Muscle of leg (tissue), 3 donors: ENCODE measurements at regions not wholly inside any gene's neighbourhood (a gene's known extent, or its start where the extent isn't known, plus 50 kb on each side); places are given as distances from the start of the nearest gene placed in this dataset.
A peak's percentile ranks its signal among the peaks of the same experiment; 100 is the strongest.

Experiments used
- DNase-seq: peaks from one replicate; pipeline ENCODE4 v3.0.0; 2013
- H3K27ac ChIP-seq: one replicate; pipeline ENCODE4 v1.5.1; 2013; ENCODE audit warnings: mild to moderate bottlenecking, low read length, control low read depth
- H3K27me3 ChIP-seq: one replicate; pipeline ENCODE4 v1.6.1; 2013; ENCODE audit warnings: low read length; ENCODE audit not compliant: control insufficient read depth, insufficient read depth
- H3K36me3 ChIP-seq: one replicate; pipeline ENCODE4 v1.6.1; 2013; ENCODE audit warnings: low read length; ENCODE audit not compliant: control insufficient read depth, insufficient read depth
- H3K4me1 ChIP-seq: one replicate; pipeline ENCODE4 v1.6.1; 2013; ENCODE audit warnings: low read length; ENCODE audit not compliant: control insufficient read depth, insufficient read depth
- H3K4me3 ChIP-seq: one replicate; pipeline ENCODE4 v1.5.1; 2013; ENCODE audit warnings: low read length, control low read depth
- H3K9me3 ChIP-seq: replicated peaks from 2 replicates; pipeline ENCODE4 v1.6.1; 2013; ENCODE audit warnings: low read depth, low read length; ENCODE audit not compliant: control insufficient read depth
- WGBS: methylation state at CpG from one replicate; pipeline ENCODE4 v1.1.5; 2013; ENCODE audit warnings: missing lambda C conversion rate; ENCODE audit not compliant: insufficient coverage; 5-methylcytosine and 5-hydroxymethylcytosine counted together

DNA sequence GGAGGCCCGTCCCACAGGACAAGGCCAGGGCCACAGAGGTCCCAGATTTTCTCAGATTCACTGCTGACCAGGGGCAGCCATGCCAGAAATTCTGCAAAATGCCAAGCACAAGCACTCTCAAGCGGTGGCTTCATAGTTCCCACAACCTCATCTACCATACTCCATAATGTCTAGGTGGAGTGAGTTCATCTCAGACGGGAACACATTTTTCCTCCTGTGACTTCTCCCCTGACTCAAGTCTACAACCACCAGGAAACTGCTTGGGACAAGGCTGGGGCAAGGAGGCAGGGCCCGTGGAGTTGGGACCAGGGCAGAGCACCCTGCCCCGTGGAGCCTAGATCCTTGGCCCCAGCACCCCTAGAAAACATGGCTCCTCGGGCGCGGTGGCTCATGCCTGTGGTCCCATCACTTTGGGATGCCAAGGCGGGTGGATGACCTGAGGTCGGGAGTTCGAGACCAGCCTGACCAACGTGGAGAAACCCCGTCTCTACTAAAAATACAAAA lies 150.7 kb upstream of the HAAO start:
- Histone ChIP-seq H3K9me3 (no peaks in the 10 kb centered on the region), H3K36me3 (no peaks in the 10 kb centered on the region), H3K27me3 (no peaks in the 10 kb centered on the region), H3K4me1 (peaks cover 41% of the 10 kb centered on the region), H3K4me3 (no peak overlapping the region), H3K27ac (peak overlapping the region; percentile 6)
- WGBS: 94% methylated on average over 7 of the region's 13 CpGs
- DNase-seq: no peak

DNA sequence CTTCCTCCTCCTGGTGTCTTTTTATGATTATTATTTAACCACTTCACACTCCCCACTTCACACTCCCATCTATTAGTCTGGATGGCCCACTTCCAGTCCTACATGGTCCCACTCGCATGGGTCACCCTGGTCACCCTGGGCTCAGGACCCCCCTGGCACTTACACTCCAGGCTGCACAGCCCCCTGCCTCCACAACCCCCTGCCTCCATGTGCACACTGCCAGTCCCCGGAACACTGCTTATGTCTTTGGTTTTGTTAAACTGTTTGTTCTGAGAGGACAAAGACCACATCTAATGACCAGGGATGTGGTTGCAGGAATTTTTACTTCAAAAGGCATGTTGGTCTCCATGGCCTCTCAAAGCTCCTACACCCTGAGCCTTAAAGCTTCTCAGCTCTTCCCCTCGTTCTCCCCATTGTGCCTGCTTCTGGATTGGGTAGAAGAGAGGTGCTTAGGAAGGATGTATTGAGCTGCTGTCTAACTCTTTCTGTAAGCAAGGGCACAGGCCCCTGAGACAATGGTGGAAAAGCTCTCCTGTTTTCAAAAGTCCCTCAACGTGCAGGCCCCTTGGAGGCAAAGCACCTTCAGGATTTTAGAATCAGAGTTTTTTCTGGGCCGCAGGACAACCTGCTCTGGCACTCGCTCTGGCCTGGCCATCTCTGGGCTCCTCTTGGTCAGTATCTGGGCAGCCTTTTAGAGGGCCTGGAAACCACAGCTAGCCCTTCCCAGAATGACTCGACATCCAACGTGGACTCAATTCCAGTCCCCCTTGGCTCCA lies 150.0 kb upstream of the HAAO start:
- Histone ChIP-seq H3K4me1 (peaks cover 42% of the 10 kb centered on the region), H3K9me3 (no peaks in the 10 kb centered on the region), H3K27ac (peak overlapping the region; percentile 65), H3K4me3 (no peak overlapping the region), H3K27me3 (no peaks in the 10 kb centered on the region), H3K36me3 (no peaks in the 10 kb centered on the region)
- DNase-seq: no peak
- WGBS: 89% methylated on average over 5 of the region's 8 CpGs

DNA sequence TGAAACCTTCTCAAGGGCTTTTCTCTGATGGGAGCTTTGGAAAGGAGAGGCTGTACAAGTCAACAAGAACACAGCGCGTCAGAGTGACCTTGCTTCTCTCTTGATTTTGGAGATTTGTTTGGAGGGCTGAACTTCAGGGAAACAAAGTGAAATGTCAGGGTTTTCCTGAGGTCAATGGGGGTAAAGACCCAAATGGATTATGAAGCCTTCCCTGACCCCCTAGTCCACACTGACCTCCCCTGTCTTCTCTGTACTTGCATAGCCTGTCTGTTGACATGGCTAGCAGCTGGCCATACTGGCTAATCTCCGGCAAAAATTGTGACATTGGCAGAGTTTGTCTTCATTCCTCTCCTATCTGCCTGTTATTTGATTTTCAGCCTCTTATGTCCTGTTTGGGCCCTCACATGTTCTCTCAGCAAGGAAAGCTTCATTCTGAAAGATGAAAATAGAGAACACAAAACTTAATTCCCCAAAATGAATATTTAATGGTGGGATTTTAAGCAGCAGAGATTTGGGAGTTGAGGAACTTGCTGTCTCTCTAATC lies 149.3 kb upstream of the HAAO start:
- 92% methylated on average over 2 of the region's 3 CpGs for WGBS
- DNase-seq: peak; percentile 75
- H3K4me1 ChIP-seq: peaks cover 42% of the 10 kb centered on the region

DNA sequence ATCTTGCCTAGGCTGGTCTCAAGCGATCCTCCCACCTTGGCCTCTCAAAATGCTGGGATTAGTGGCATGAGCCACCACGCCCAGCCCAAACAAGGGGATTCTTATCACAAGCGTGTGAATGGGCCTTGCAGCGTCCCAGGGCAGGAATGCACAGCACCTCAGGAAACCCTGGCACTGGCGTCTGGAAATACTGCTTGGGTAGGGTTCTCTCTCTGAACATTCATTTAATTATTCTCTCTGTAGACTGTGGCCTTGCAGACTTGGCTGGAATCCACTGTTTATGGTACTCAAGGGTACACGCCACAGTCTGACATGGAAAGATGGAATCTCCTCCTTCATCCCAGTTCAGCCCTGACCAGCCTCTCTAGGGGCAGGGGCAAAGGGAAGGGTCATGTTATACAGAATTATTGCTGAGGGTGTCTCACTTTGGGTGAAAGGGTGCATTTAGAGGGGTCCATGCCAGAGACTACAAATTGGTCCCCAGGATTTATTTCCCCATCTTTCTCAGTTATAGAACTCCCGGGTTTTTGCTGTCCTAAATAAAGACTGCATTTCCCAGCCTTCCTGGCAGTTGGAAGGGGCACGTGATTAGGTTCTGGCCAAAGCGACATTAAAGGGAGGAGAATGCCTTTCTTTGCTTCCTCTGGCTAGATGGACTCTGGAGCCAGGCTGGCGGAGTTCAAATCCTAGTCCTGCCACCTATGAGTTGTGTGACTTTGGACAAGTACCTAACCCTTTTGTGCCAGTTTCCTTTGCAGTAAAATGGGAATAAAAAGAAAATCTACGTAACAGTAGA lies 147.2 kb upstream of the HAAO start:
- no peaks in the 10 kb centered on the region for H3K36me3 ChIP-seq
- no peak overlapping the region for H3K4me3 ChIP-seq
- no peak overlapping the region for H3K27ac ChIP-seq
- DNase-seq: no peak
- H3K4me1 ChIP-seq: peaks cover 52% of the 10 kb centered on the region
- H3K9me3 ChIP-seq: no peaks in the 10 kb centered on the region
- no peaks in the 10 kb centered on the region for H3K27me3 ChIP-seq
- 76% methylated on average over 4 of the region's 11 CpGs for WGBS

More for the DNA sequence above, 149.3 kb upstream of the HAAO start:
- Histone ChIP-seq H3K4me3 (no peak overlapping the region), H3K36me3 (no peaks in the 10 kb centered on the region), H3K27me3 (no peaks in the 10 kb centered on the region), H3K9me3 (no peaks in the 10 kb centered on the region), H3K27ac (peak overlapping the region; percentile 67)

DNA sequence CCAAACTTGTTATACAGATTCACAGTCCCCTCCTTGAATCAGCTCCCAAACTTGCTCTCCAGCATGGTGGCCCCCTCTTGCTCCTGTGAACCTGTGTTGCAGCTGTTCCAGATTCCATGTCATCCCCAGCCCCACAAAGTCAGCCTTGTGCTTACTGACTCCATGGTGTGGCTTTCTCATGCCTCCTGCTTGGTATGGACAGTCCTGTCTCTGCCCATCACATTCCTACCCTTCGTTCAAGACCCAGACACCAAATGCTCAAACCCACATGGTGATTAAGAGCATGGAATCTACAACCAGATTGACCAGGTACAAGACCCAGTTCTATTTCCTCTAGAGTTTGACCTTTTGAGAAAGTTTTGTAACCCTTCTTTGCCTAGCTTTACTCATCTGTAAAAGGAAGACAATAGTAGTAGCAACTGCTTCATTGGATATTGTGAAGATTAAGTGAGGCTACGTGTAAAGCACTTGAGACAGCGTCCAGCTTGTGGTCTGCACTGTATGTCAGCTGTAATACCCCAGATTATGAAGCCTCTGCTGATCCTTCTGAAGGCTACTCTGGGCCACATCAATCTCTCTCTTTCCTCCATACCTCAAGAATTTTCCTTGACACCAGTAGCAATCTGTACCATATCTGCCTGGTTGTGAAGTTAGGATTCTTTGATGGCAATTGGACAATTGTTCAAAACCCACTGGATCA lies 146.4 kb upstream of the HAAO start:
- Histone ChIP-seq H3K27ac (no peak overlapping the region), H3K4me3 (no peak overlapping the region), H3K9me3 (no peaks in the 10 kb centered on the region), H3K27me3 (no peaks in the 10 kb centered on the region), H3K36me3 (no peaks in the 10 kb centered on the region), H3K4me1 (peaks cover 60% of the 10 kb centered on the region)
- DNase-seq: no peak
- WGBS: no CpG with 5 or more reads among the region's 3 CpGs

DNA sequence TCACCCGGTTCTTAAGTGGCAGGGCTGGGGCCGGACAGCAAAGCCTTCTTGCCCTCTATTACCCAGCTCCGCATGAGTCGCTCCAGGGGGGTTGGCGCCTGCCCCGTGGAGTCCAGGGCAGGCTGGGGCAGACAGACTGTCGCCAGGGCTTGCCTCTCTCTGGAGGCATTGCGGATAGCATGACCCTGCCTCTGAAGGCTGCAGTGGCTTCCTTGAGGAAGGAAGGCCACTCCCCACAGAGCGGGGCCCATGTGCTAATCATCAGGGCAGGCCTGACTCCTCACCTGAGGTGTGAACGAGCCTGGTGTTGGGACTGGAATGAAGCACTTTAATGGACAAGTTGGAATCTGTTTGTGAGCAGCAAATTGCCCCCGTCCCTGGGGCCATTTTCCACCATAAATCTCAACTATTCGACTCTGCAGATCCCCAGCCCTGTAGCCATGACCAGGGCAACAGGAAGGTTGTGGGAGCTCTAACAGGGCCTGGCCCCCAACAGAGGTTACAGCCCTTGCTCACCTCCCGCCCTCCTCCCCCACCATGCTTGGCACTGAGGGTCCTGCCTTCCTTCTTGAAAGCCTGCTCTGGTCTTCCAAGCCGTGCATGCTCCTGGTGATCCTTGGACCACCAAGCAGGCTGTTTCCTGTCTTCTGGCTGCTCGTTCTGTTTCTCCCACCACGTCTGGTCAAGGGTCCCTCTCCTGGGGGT lies 144.9 kb upstream of the HAAO start:
- Histone ChIP-seq H3K4me1 (peaks cover 56% of the 10 kb centered on the region), H3K27ac (no peak overlapping the region), H3K36me3 (no peaks in the 10 kb centered on the region), H3K4me3 (no peak overlapping the region), H3K27me3 (no peaks in the 10 kb centered on the region), H3K9me3 (no peaks in the 10 kb centered on the region)
- DNase-seq: no peak
- 76% methylated on average over 14 of the region's 16 CpGs for WGBS

DNA sequence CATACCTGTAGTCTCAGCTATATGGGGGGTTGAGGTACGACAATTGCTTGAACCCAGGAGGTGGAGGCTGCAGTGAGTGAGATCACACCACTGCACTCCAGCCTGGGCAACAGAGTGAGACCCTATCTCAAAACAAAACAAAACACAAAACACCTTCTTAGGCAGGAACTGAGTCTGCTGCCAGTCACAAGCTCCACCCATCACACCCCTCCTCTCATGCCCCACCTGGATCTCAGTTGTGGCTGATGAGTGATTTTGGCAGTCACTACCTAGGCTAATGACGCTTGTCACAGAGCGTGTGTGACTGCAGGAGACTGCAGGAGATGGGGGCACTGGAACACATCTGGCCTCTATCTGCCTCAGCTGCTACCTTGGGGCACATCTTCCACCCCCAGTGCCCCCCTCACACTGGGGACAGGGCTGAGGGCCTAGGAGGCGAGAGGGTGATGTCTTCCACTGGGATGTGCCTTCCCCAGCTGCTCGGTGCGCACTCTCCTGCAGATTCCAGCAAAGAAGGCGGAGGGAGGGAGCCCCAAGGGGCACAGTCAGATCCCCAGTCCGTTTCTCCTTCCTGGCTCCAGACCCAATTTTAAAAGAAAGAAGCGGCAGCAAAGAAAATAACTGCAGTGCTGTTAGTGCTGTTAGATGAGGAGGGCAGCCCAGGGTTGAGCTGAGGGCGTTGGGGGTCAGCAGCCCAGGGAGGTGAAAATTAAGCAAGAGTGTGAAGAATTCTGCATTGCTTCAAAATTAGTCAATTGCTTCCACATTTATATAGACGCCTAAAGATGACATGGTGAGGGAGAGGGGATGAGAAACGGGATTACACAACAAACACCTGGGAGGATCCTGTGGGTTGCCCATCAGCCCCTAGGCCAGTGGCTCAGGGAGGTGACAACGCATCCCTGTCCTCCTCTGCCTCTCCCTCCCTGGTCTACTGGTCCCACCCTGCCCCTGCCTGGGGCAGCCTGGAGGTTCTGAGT lies 143.6 kb upstream of the HAAO start:
- H3K4me3 ChIP-seq: no peak overlapping the region
- H3K9me3 ChIP-seq: no peaks in the 10 kb centered on the region
- no peak overlapping the region for H3K27ac ChIP-seq
- no peaks in the 10 kb centered on the region for H3K36me3 ChIP-seq
- no peaks in the 10 kb centered on the region for H3K27me3 ChIP-seq
- no peak for DNase-seq
- peaks cover 62% of the 10 kb centered on the region for H3K4me1 ChIP-seq
- WGBS: no CpG with 5 or more reads among the region's 13 CpGs

DNA sequence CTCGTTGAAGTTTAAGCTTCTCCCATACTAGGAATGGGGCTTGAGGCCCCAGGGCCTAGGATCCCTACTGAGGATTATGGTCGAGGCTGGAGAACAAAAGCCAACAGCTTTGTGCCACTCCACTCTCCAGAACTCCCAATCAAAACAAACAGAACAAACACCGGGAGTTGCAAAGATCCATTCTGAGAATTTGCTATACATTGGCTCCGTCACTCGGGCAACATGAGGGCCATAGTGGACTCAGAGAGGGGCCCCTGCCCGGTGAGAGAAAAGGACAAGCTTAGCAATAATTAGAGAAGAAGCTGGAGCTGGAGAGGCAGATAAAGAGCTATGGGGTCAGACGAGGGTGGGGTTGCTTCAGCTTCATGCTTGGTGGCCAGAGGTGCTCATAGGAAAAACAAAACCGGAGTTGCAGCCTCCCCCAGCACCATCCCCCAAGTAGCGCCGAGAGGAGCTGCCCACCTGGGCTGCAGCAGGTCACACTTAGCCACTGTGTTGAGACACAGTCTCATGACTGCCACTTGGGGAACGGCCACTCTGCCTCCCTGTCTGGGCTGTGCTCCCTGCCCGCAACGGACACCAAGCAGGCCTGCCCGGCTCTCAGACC lies 142.3 kb upstream of the HAAO start:
- DNase-seq: no peak
- Histone ChIP-seq H3K27me3 (no peaks in the 10 kb centered on the region), H3K36me3 (no peaks in the 10 kb centered on the region), H3K4me3 (no peak overlapping the region), H3K4me1 (peaks cover 71% of the 10 kb centered on the region), H3K9me3 (no peaks in the 10 kb centered on the region), H3K27ac (no peak overlapping the region)
- WGBS: 70% methylated on average over 7 of the region's 14 CpGs
